ENCODE measurements at regions not wholly inside any gene's neighbourhood (a gene's known extent, or its start where the extent isn't known, plus 50 kb on each side); places are given as distances from the start of the nearest gene placed in this dataset.

- no peak for DNase-seq (ENCODE audit: low spot score)
These were observed 51.8 kb upstream of the RIPOR2 start for GRCh38 chr6:24987446-24988115.

- DNase-seq (ENCODE audit: low spot score), result no peak
These were observed 52.8 kb upstream of the RIPOR2 start for GRCh38 chr6:24988562-24988961.

- DNase-seq (ENCODE audit: low spot score), result no peak
These were observed 54.6 kb upstream of the RIPOR2 start for GRCh38 chr6:24990236-24990845.

- no peak for DNase-seq (ENCODE audit: low spot score)
These were observed 55.4 kb upstream of the RIPOR2 start for GRCh38 chr6:24990944-24991809.

GRCh38 chr6:24991810-24992467 is 56.2 kb upstream of the RIPOR2 start:
- DNase-seq (ENCODE audit: low spot score), result peak; percentile 32

- DNase-seq (ENCODE audit: low spot score), result no peak
These were observed 59.1 kb upstream of the RIPOR2 start for GRCh38 chr6:24994812-24995211.

GRCh38 chr6:24995270-24995669 is 59.5 kb upstream of the RIPOR2 start:
- DNase-seq (ENCODE audit: low spot score), result no peak

- no peak for DNase-seq (ENCODE audit: low spot score)
These were observed 60.6 kb upstream of the RIPOR2 start for GRCh38 chr6:24996269-24996836.

- no peak for DNase-seq (ENCODE audit: low spot score)
These were observed 61.5 kb upstream of the RIPOR2 start for GRCh38 chr6:24997231-24997630.

- DNase-seq (ENCODE audit: low spot score), result no peak
These were observed 62.1 kb upstream of the RIPOR2 start for GRCh38 chr6:24997905-24998304.

- DNase-seq (ENCODE audit: low spot score), result no peak
These were observed 66.7 kb upstream of the RIPOR2 start for GRCh38 chr6:25002326-25003091.

GRCh38 chr6:25004357-25004756 is 68.6 kb upstream of the RIPOR2 start:
- DNase-seq (ENCODE audit: low spot score), result no peak

GRCh38 chr6:25005010-25005409 is 69.2 kb upstream of the RIPOR2 start:
- no peak for DNase-seq (ENCODE audit: low spot score)

GRCh38 chr6:25006075-25006474 is 70.3 kb upstream of the RIPOR2 start:
- DNase-seq (ENCODE audit: low spot score), result no peak

GRCh38 chr6:25006565-25007001 is 70.8 kb upstream of the RIPOR2 start:
- no peak for DNase-seq (ENCODE audit: low spot score)

GRCh38 chr6:25007269-25007699 is 71.5 kb upstream of the RIPOR2 start:
- DNase-seq (ENCODE audit: low spot score), result no peak

- DNase-seq (ENCODE audit: low spot score), result no peak
These were observed 73.1 kb upstream of the RIPOR2 start for GRCh38 chr6:25008707-25009392.

- no peak for DNase-seq (ENCODE audit: low spot score)
These were observed 73.6 kb upstream of the RIPOR2 start for GRCh38 chr6:25009393-25009710.

GRCh38 chr6:25010176-25010575 is 74.4 kb upstream of the RIPOR2 start:
- no peak for DNase-seq (ENCODE audit: low spot score)

- DNase-seq (ENCODE audit: low spot score), result no peak
These were observed 75.3 kb upstream of the RIPOR2 start for GRCh38 chr6:25010902-25011625.

All from HuH-7.5 (cell line).